ENCODE measurements at regions not wholly inside any gene's neighbourhood (a gene's known extent, or its start where the extent isn't known, plus 50 kb on each side); places are given as distances from the start of the nearest gene placed in this dataset.
A peak's percentile ranks its signal among the peaks of the same experiment; 100 is the strongest.

- Histone ChIP-seq H3K27me3 (ENCODE audit: control insufficient read depth, insufficient read depth, low read length) (no peaks in the 10 kb centered on the region), H3K36me3 (ENCODE audit: control insufficient read depth, insufficient read depth, low read length) (no peaks in the 10 kb centered on the region), H3K4me3 (ENCODE audit: low read depth, low read length) (no peak overlapping the region)
- CTCF ChIA-PET = no interaction called here
- POLR2A ChIA-PET = no interaction called here
- TF ChIP-seq, protein P1, sequence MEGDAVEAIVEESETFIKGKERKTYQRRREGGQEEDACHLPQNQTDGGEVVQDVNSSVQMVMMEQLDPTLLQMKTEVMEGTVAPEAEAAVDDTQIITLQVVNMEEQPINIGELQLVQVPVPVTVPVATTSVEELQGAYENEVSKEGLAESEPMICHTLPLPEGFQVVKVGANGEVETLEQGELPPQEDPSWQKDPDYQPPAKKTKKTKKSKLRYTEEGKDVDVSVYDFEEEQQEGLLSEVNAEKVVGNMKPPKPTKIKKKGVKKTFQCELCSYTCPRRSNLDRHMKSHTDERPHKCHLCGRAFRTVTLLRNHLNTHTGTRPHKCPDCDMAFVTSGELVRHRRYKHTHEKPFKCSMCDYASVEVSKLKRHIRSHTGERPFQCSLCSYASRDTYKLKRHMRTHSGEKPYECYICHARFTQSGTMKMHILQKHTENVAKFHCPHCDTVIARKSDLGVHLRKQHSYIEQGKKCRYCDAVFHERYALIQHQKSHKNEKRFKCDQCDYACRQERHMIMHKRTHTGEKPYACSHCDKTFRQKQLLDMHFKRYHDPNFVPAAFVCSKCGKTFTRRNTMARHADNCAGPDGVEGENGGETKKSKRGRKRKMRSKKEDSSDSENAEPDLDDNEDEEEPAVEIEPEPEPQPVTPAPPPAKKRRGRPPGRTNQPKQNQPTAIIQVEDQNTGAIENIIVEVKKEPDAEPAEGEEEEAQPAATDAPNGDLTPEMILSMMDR (IDR thresholded peaks at IDR 0.05; ENCODE audit: insufficient read depth, low read depth, low read length) = no peak
- no peak for DNase-seq (ENCODE audit: low read depth)
Measured at GRCh38 chr2:215848146-215848545, 165.2 kb downstream of the MREG start.

GRCh38 chr2:215847718-215848117 is 165.6 kb downstream of the MREG start:
- TF ChIP-seq, protein P1 (IDR thresholded peaks at IDR 0.05; ENCODE audit: insufficient read depth, low read depth, low read length) = no peak
- ChIA-PET POLR2A (no interaction called here), CTCF (no interaction called here)
- Histone ChIP-seq H3K36me3 (ENCODE audit: control insufficient read depth, insufficient read depth, low read length) (no peaks in the 10 kb centered on the region), H3K4me3 (ENCODE audit: low read depth, low read length) (no peak overlapping the region), H3K27me3 (ENCODE audit: control insufficient read depth, insufficient read depth, low read length) (no peaks in the 10 kb centered on the region)
- no peak for DNase-seq (ENCODE audit: low read depth)

DNA sequence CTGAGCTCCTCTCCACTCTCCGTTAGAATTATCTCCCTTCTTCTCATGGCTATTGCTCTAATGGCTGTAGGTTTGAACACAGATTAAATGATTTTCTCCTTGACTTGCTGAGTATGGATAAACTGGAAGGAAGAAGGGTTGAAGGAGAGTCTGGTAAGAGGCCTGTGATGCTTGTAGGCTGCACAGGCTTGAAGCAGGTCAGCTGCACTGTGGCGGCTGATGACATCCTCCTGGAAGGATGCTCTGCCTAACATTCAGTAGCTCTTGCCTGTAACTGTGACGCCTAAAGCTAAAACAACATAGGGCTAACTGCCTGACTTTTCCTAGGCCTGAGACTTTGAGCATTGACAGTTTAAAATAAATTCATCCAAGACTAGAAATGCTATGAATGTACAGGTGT is 166.3 kb downstream of the MREG start:
- no peak for DNase-seq (ENCODE audit: low read depth)
- H3K36me3 ChIP-seq (ENCODE audit: control insufficient read depth, insufficient read depth, low read length) = no peaks in the 10 kb centered on the region
- CTCF ChIA-PET = interaction anchor here (0.6 kb wide), 1 partner anchor 37 kb away, joined by 4 read pairs; no protein-coding TSS in a partner anchor
- TF ChIP-seq, protein P1 (IDR thresholded peaks at IDR 0.05; ENCODE audit: insufficient read depth, low read depth, low read length) = no peak
- H3K4me3 ChIP-seq (ENCODE audit: low read depth, low read length) = no peak overlapping the region
- POLR2A ChIA-PET = no interaction called here
- H3K27me3 ChIP-seq (ENCODE audit: control insufficient read depth, insufficient read depth, low read length) = no peaks in the 10 kb centered on the region

- no peaks in the 10 kb centered on the region for H3K27me3 ChIP-seq (ENCODE audit: control insufficient read depth, insufficient read depth, low read length)
- CTCF ChIA-PET = interaction anchor here (0.8 to 1.1 kb wide), 2 partner anchors 13 to 18 kb away, joined by 3 read pairs; no protein-coding TSS in a partner anchor
- POLR2A ChIA-PET = no interaction called here
Measured at GRCh38 chr2:215845839-215846586, 167.3 kb downstream of the MREG start.

DNA sequence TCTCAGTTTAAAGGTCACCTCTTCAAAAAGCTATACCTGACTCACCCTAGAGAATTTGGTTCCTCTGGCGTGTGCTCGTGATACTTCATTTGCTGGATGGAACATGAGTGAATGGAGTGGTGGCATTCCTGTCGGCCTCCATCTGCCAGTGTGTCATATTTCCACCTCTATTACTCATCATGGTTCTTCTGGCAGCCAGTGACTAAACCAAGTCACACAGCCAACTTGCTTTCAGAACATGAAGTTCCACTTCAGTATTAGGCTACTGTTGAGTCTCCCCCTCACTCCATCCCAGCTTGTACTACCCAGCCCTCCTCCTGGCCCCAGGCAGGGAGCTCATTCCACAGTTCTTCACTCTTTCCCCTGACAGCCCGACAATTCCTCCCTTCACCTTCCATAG is 169.8 kb downstream of the MREG start:
- ChIA-PET POLR2A (no interaction called here), CTCF (no interaction called here)
- Histone ChIP-seq H3K36me3 (ENCODE audit: control insufficient read depth, insufficient read depth, low read length) (no peaks in the 10 kb centered on the region), H3K4me3 (ENCODE audit: low read depth, low read length) (no peak overlapping the region), H3K27me3 (ENCODE audit: control insufficient read depth, insufficient read depth, low read length) (no peaks in the 10 kb centered on the region)
- peak; percentile 63 for DNase-seq (ENCODE audit: low read depth)
- TF ChIP-seq, protein P1 (IDR thresholded peaks at IDR 0.05; ENCODE audit: insufficient read depth, low read depth, low read length) = no peak

More at GRCh38 chr2:215845839-215846586, 167.3 kb downstream of the MREG start:
- no peak overlapping the region for H3K4me3 ChIP-seq (ENCODE audit: low read depth, low read length)
- TF ChIP-seq, protein P1 (IDR thresholded peaks at IDR 0.05; ENCODE audit: insufficient read depth, low read depth, low read length) = no peak
- no peaks in the 10 kb centered on the region for H3K36me3 ChIP-seq (ENCODE audit: control insufficient read depth, insufficient read depth, low read length)
- DNase-seq (ENCODE audit: low read depth) = no peak

Data from BJ (cell line).